AG04449 (cell line): ENCODE measurements at regions not wholly inside any gene's neighbourhood (a gene's known extent, or its start where the extent isn't known, plus 50 kb on each side); places are given as distances from the start of the nearest gene placed in this dataset.

ENCODE experiments used
- CTCF ChIA-PET: fragments of 350-600 bp; formaldehyde crosslinking; extraction: SDS; loops from one replicate; lab custom pipeline; 2021; ENCODE audit warnings: antibody characterized with exemption; lab: Yijun Ruan, JAX
- POLR2A ChIA-PET: fragments of 400-600, 350-600 bp; formaldehyde crosslinking; extraction: SDS; loops from one replicate; lab custom pipeline; 2020; ENCODE audit warnings: antibody characterized with exemption, inconsistent platforms; lab: Yijun Ruan, JAX
- DNase-seq: peaks from one replicate; pipeline ENCODE4 v3.0.0-alpha.2; 2010; ENCODE audit warnings: low read depth, low spot score
- H3K4me3 ChIP-seq: 2 replicates; pipeline ENCODE4 v1.5.1; 2011; ENCODE audit warnings: low read depth, mild to moderate bottlenecking, control low read depth, low read length
- CTCF ChIP-seq: IDR thresholded peaks from one replicate; pipeline ENCODE4 v1.5.1; 2011; ENCODE audit warnings: mild to moderate bottlenecking, moderate library complexity, low read length, control low read depth, inconsistent platforms; ENCODE audit not compliant: insufficient read depth; ENCODE audit errors: missing control alignments

GRCh38 chr4:126174627-126175026 is 859.9 kb downstream of the FAT4 start:
- ChIA-PET POLR2A (no interaction called here), CTCF (no interaction called here)
- TF ChIP-seq CTCF, result no peak
- H3K4me3 ChIP-seq, result no peak overlapping the region
- no peak for DNase-seq

GRCh38 chr4:126180642-126181041 is 865.9 kb downstream of the FAT4 start:
- CTCF ChIA-PET, result no interaction called here
- no peak for DNase-seq
- no peak overlapping the region for H3K4me3 ChIP-seq
- no peak for TF ChIP-seq CTCF
- POLR2A ChIA-PET, result no interaction called here

- H3K4me3 ChIP-seq, result no peak overlapping the region
- ChIA-PET POLR2A (no interaction called here), CTCF (no interaction called here)
- no peak for DNase-seq
- no peak for TF ChIP-seq CTCF
Measured at GRCh38 chr4:126182336-126182735, 867.6 kb downstream of the FAT4 start.

- no peak for TF ChIP-seq CTCF
- H3K4me3 ChIP-seq, result no peak overlapping the region
- ChIA-PET CTCF (no interaction called here), POLR2A (no interaction called here)
- DNase-seq, result no peak
Measured at GRCh38 chr4:126182786-126183185, 868.0 kb downstream of the FAT4 start.

- TF ChIP-seq CTCF, result no peak
- CTCF ChIA-PET, result no interaction called here
- POLR2A ChIA-PET, result no interaction called here
- no peak for DNase-seq
- H3K4me3 ChIP-seq, result no peak overlapping the region
Measured at GRCh38 chr4:126183206-126183605, 868.5 kb downstream of the FAT4 start.

- TF ChIP-seq CTCF, result no peak
- POLR2A ChIA-PET, result no interaction called here
- no peak for DNase-seq
- CTCF ChIA-PET, result interaction anchor here (0.6 to 1.8 kb wide), 2 partner anchors 260 to 412 kb away, joined by 3 to 4 read pairs; no protein-coding TSS in a partner anchor
- no peak overlapping the region for H3K4me3 ChIP-seq
Measured at GRCh38 chr4:126191536-126191935, 876.8 kb downstream of the FAT4 start.
